GM23338 (cell line): ENCODE measurements at regions not wholly inside any gene's neighbourhood (a gene's known extent, or its start where the extent isn't known, plus 50 kb on each side); places are given as distances from the start of the nearest gene placed in this dataset.

Source experiments
- ATAC-seq: fragments of 200-7000 bp; cut with Tn5 transposase; 3 replicates; pipeline ENCODE4 v1.9.1; 2020
- DNase-seq: peaks from one replicate; pipeline ENCODE4 v3.0.0-alpha.2; 2015; ENCODE audit warnings: low spot score
- H2AFZ ChIP-seq: fragments of 200-600 bp; sonication (generic); 2 replicates; pipeline ENCODE4 v1.8.0; 2016; ENCODE audit warnings: antibody characterized with exemption, mild to moderate bottlenecking, moderate library complexity
- H3F3A ChIP-seq: fragments of 200-600 bp; sonication (generic); replicated peaks from 2 replicates; pipeline ENCODE4 v1.8.0; 2017; ENCODE audit warnings: antibody characterized with exemption, mixed run types, low read depth
- H3K27ac ChIP-seq: fragments of 200-600 bp; sonication (generic); 2 replicates; pipeline ENCODE4 v1.6.1; 2016; ENCODE audit warnings: low read depth
- H3K27me3 ChIP-seq: fragments of 200-600 bp; sonication (generic); 2 replicates; pipeline ENCODE4 v1.8.0; 2016; ENCODE audit warnings: mild to moderate bottlenecking, mixed run types, moderate library complexity; ENCODE audit not compliant: insufficient read depth
- H3K36me3 ChIP-seq: fragments of 200-600 bp; sonication (generic); 2 replicates; pipeline ENCODE4 v1.8.0; 2016; ENCODE audit warnings: mild to moderate bottlenecking; ENCODE audit not compliant: insufficient read depth
- H3K4me1 ChIP-seq: fragments of 200-600 bp; sonication (generic); 2 replicates; pipeline ENCODE4 v1.8.0; 2016; ENCODE audit warnings: mild to moderate bottlenecking, moderate library complexity; ENCODE audit not compliant: insufficient read depth
- H3K4me2 ChIP-seq: fragments of 200-600 bp; sonication (generic); 2 replicates; pipeline ENCODE4 v1.7.1; 2017; ENCODE audit warnings: mixed run types
- H3K4me3 ChIP-seq: fragments of 200-600 bp; sonication (generic); 2 replicates; pipeline ENCODE4 v1.6.1; 2016; ENCODE audit warnings: mixed run types
- H3K79me2 ChIP-seq: fragments of 200-600 bp; sonication (generic); replicated peaks from 2 replicates; pipeline ENCODE4 v1.8.0; 2017; ENCODE audit warnings: mild to moderate bottlenecking; ENCODE audit not compliant: insufficient read depth
- H3K9me2 ChIP-seq: fragments of 200-600 bp; sonication (generic); 2 replicates; pipeline ENCODE4 v1.8.0; 2017; ENCODE audit not compliant: insufficient read depth
- H4K20me1 ChIP-seq: fragments of 200-600 bp; sonication (generic); replicated peaks from 2 replicates; pipeline ENCODE4 v1.8.0; 2017; ENCODE audit warnings: mild to moderate bottlenecking; ENCODE audit not compliant: insufficient read depth
- H3K27ac Mint-ChIP-seq: 2 replicates; pipeline ENCODE4 v1.8.0; 2020; ENCODE audit warnings: inconsistent platforms, mild to moderate bottlenecking, moderate library complexity, mixed read lengths
- H3K27me3 Mint-ChIP-seq: 3 replicates; pipeline ENCODE4 v1.8.0; 2022; ENCODE audit warnings: low read depth, mild to moderate bottlenecking, moderate library complexity, mixed read lengths, inconsistent platforms; ENCODE audit not compliant: insufficient read depth, poor library complexity
- H3K36me3 Mint-ChIP-seq: 3 replicates; pipeline ENCODE4 v1.8.0; 2021; ENCODE audit warnings: low read depth, mild to moderate bottlenecking, inconsistent platforms, moderate library complexity, mixed read lengths
- H3K4me1 Mint-ChIP-seq: 3 replicates; pipeline ENCODE4 v1.8.0; 2020; ENCODE audit warnings: mild to moderate bottlenecking, inconsistent platforms, mixed read lengths
- H3K4me3 Mint-ChIP-seq: 3 replicates; pipeline ENCODE4 v1.8.0; 2021; ENCODE audit warnings: moderate library complexity, mild to moderate bottlenecking, inconsistent platforms, mixed read lengths
- H3K9me3 Mint-ChIP-seq: 3 replicates; pipeline ENCODE4 v1.8.0; 2020; ENCODE audit warnings: moderate library complexity, mild to moderate bottlenecking, inconsistent platforms, mixed read lengths
- CREB1 ChIP-seq: fragments of 250-450 bp; sonication (Bioruptor Pico); IDR thresholded peaks from 2 replicates; pipeline ENCODE4 v1.5.0; 2020; ENCODE audit warnings: low read depth, mild to moderate bottlenecking, moderate library complexity
- CTCF ChIP-seq, 2 experiments: fragments of 200-600 bp in 1 of 2; sonication (generic) in 1 of 2; conservative IDR thresholded peaks; 2 replicates each; pipeline versions ENCODE4 v1.5.1 to v1.6.1; 2016 to 2017; ENCODE audit warnings: antibody characterized with exemption in 2 of 2, low read depth in 2 of 2, mild to moderate bottlenecking in 2 of 2, moderate library complexity in 1 of 2
- ETS1 ChIP-seq: IDR thresholded peaks from 2 replicates; pipeline ENCODE4 v1.6.1; 2016; ENCODE audit warnings: antibody characterized with exemption
- EZH2 ChIP-seq: fragments of 200-600 bp; sonication (generic); IDR thresholded peaks from one replicate; pipeline ENCODE4 v1.8.0; 2017; ENCODE audit warnings: antibody characterized with exemption, mild to moderate bottlenecking, low read depth; ENCODE audit not compliant: unreplicated experiment
- EZH2phosphoT487 ChIP-seq: fragments of 200-600 bp; sonication (generic); IDR thresholded peaks from one replicate; pipeline ENCODE4 v1.8.1; 2018; ENCODE audit warnings: antibody characterized with exemption; ENCODE audit not compliant: unreplicated experiment
- JUNB ChIP-seq: IDR thresholded peaks from one replicate; pipeline ENCODE4 v1.6.1; 2016; ENCODE audit warnings: antibody characterized with exemption; ENCODE audit not compliant: unreplicated experiment
- NANOG ChIP-seq: IDR thresholded peaks from 2 replicates; pipeline ENCODE4 v1.6.1; 2016; ENCODE audit warnings: antibody characterized with exemption, borderline replicate concordance
- POLR2AphosphoS5 ChIP-seq: IDR thresholded peaks from 2 replicates; pipeline ENCODE4 v1.6.1; 2016; ENCODE audit warnings: antibody characterized with exemption, low read depth
- REST ChIP-seq: IDR thresholded peaks from one replicate; pipeline ENCODE4 v1.6.1; 2018; ENCODE audit warnings: antibody characterized with exemption; ENCODE audit not compliant: unreplicated experiment
- STAT1 ChIP-seq: IDR thresholded peaks from one replicate; pipeline ENCODE4 v1.6.1; 2016; ENCODE audit warnings: antibody characterized with exemption; ENCODE audit not compliant: unreplicated experiment
- ZNF114 ChIP-seq: fragments of 250-450 bp; sonication (Bioruptor Pico); IDR thresholded peaks from 2 replicates; pipeline ENCODE4 v1.5.0; 2020; ENCODE audit warnings: mild to moderate bottlenecking, moderate library complexity
- ZNF331 ChIP-seq: fragments of 250-450 bp; sonication (Bioruptor Pico); IDR thresholded peaks from 2 replicates; pipeline ENCODE4 v1.5.0; 2020; ENCODE audit warnings: low read depth, mild to moderate bottlenecking, moderate library complexity
- ZNF462 ChIP-seq: fragments of 250-450 bp; sonication (Bioruptor Pico); IDR thresholded peaks from 2 replicates; pipeline ENCODE4 v1.5.0; 2020; ENCODE audit warnings: mild to moderate bottlenecking, moderate library complexity

GRCh38 chr10:104512800-104513199 is 128.3 kb upstream of the SORCS3 start:
- Mint-ChIP-seq H3K9me3 (no peaks in the 10 kb centered on the region), H3K36me3 (no peaks in the 10 kb centered on the region), H3K27me3 (peaks cover 7% of the 10 kb centered on the region), H3K4me1 (peaks cover 18% of the 10 kb centered on the region), H3K4me3 (no peak overlapping the region), H3K27ac (no peak overlapping the region)
- 0 out of 2 replicates have a peak overlapping the region, but pooled peaks have one; percentile 20 for H3K4me2 ChIP-seq
- no peak overlapping the region for H3K4me3 ChIP-seq
- H3F3A ChIP-seq: no peaks in the 10 kb centered on the region
- no peak for TF ChIP-seq ETS1
- no peak for TF ChIP-seq STAT1
- no peak for TF ChIP-seq JUNB
- no peak for TF ChIP-seq REST
- no peak for TF ChIP-seq ZNF114 (CRISPR knock-in tag)
- no peak for TF ChIP-seq NANOG
- no peak for TF ChIP-seq EZH2phosphoT487
- TF ChIP-seq EZH2: no peak
- TF ChIP-seq POLR2AphosphoS5: no peak
- no peak for TF ChIP-seq ZNF462 (CRISPR knock-in tag)
- TF ChIP-seq CREB1 (CRISPR knock-in tag): no peak
- no peak for TF ChIP-seq CTCF (conservative IDR thresholded peaks at IDR 0.05; ENCODE audit: low read depth in 2 of 2)
- no peak for TF ChIP-seq ZNF331 (CRISPR knock-in tag)
- H3K27ac ChIP-seq: no peak overlapping the region
- H3K27me3 ChIP-seq: no peaks in the 10 kb centered on the region
- 0 out of 2 replicates have a peak, but pooled peaks cover 3% of the 10 kb centered on the region for H3K9me2 ChIP-seq
- no peaks in the 10 kb centered on the region for H3K36me3 ChIP-seq
- H4K20me1 ChIP-seq: no peaks in the 10 kb centered on the region
- no peaks in the 10 kb centered on the region for H3K4me1 ChIP-seq
- ATAC-seq (no peak), DNase-seq (no peak)
- H2AFZ ChIP-seq: peak overlapping the region; percentile 47; the same call in 1 of the 2 replicates
- H3K79me2 ChIP-seq: no peaks in the 10 kb centered on the region
